ENCODE measurements at regions not wholly inside any gene's neighbourhood (a gene's known extent, or its start where the extent isn't known, plus 50 kb on each side); places are given as distances from the start of the nearest gene placed in this dataset.

GRCh38 chr6:25155211-25155610, 124.0 kb upstream of the CARMIL1 start:
- TF ChIP-seq CTCF (IDR thresholded peaks at IDR 0.05; ENCODE audit: borderline replicate concordance, extremely low read depth, low read length, poor library complexity, severe bottlenecking), result no peak
- TF ChIP-seq EZH2 (IDR thresholded peaks at IDR 0.05; ENCODE audit: borderline replicate concordance, low read depth, low read length, severe bottlenecking), result no peak

Measured in DND-41 (cell line).